Progenitor cell of endocrine pancreas (in vitro differentiated cells): ENCODE measurements at regions not wholly inside any gene's neighbourhood (a gene's known extent, or its start where the extent isn't known, plus 50 kb on each side); places are given as distances from the start of the nearest gene placed in this dataset.

ENCODE experiments used
- DNase-seq: peaks from one replicate; pipeline ENCODE4 v3.0.0; 2021; ENCODE audit warnings: low spot score; ENCODE audit not compliant: unreplicated experiment
- H3K27ac Mint-ChIP-seq: 2 replicates; pipeline ENCODE4 v1.8.0; 2021; ENCODE audit warnings: mild to moderate bottlenecking, moderate library complexity, mixed read lengths
- H3K27me3 Mint-ChIP-seq: 2 replicates; pipeline ENCODE4 v1.8.0; 2021; ENCODE audit warnings: mixed read lengths
- H3K36me3 Mint-ChIP-seq: 2 replicates; pipeline ENCODE4 v1.8.0; 2022; ENCODE audit warnings: mixed read lengths; ENCODE audit not compliant: insufficient read depth
- H3K4me1 Mint-ChIP-seq: 2 replicates; pipeline ENCODE4 v1.8.0; 2021; ENCODE audit warnings: low read depth, mixed read lengths
- H3K4me3 Mint-ChIP-seq: 2 replicates; pipeline ENCODE4 v1.8.0; 2021; ENCODE audit warnings: low read depth, mild to moderate bottlenecking, moderate library complexity, mixed read lengths
- H3K9me3 Mint-ChIP-seq: 2 replicates; pipeline ENCODE4 v1.8.0; 2021; ENCODE audit warnings: low read depth, mixed read lengths
- CTCF ChIP-seq: fragments of 200-600 bp; sonication (generic); IDR thresholded peaks from one replicate; pipeline ENCODE4 v1.5.0; 2021; ENCODE audit warnings: antibody characterized with exemption, mild to moderate bottlenecking; ENCODE audit not compliant: unreplicated experiment

- H3K9me3 Mint-ChIP-seq: peaks cover 53% of the 10 kb centered on the region
- H3K27me3 Mint-ChIP-seq: no peaks in the 10 kb centered on the region
- no peak overlapping the region for H3K27ac Mint-ChIP-seq
- no peak for DNase-seq
- H3K4me1 Mint-ChIP-seq: no peaks in the 10 kb centered on the region
- H3K36me3 Mint-ChIP-seq: peaks cover 8% of the 10 kb centered on the region
- no peak for TF ChIP-seq CTCF
- H3K4me3 Mint-ChIP-seq: no peak overlapping the region
These were observed 176.3 kb downstream of the ANKRD30B start for GRCh38 chr18:14924226-14924625.

- Mint-ChIP-seq H3K36me3 (peaks cover 8% of the 10 kb centered on the region), H3K4me1 (no peaks in the 10 kb centered on the region), H3K27ac (no peak overlapping the region), H3K4me3 (no peak overlapping the region), H3K9me3 (peaks cover 58% of the 10 kb centered on the region), H3K27me3 (no peaks in the 10 kb centered on the region)
- no peak for TF ChIP-seq CTCF
- no peak for DNase-seq
These were observed 177.3 kb downstream of the ANKRD30B start for GRCh38 chr18:14925281-14925709.

GRCh38 chr18:14927701-14928100 is 179.7 kb downstream of the ANKRD30B start:
- no peaks in the 10 kb centered on the region for H3K27me3 Mint-ChIP-seq
- H3K4me1 Mint-ChIP-seq: no peaks in the 10 kb centered on the region
- no peak overlapping the region for H3K27ac Mint-ChIP-seq
- H3K36me3 Mint-ChIP-seq: peaks cover 4% of the 10 kb centered on the region
- peaks cover 50% of the 10 kb centered on the region for H3K9me3 Mint-ChIP-seq
- no peak overlapping the region for H3K4me3 Mint-ChIP-seq
- no peak for TF ChIP-seq CTCF
- DNase-seq: no peak

GRCh38 chr18:14928396-14928795 is 180.4 kb downstream of the ANKRD30B start:
- Mint-ChIP-seq H3K36me3 (peaks cover 4% of the 10 kb centered on the region), H3K27me3 (no peaks in the 10 kb centered on the region)

GRCh38 chr18:14930076-14930475 is 182.1 kb downstream of the ANKRD30B start:
- Mint-ChIP-seq H3K4me1 (no peaks in the 10 kb centered on the region), H3K27me3 (no peaks in the 10 kb centered on the region)

More at GRCh38 chr18:14928396-14928795, 180.4 kb downstream of the ANKRD30B start:
- Mint-ChIP-seq H3K4me1 (no peaks in the 10 kb centered on the region), H3K27ac (no peak overlapping the region), H3K4me3 (no peak overlapping the region), H3K9me3 (peaks cover 53% of the 10 kb centered on the region)
- TF ChIP-seq CTCF: no peak
- DNase-seq: no peak

More at GRCh38 chr18:14930076-14930475, 182.1 kb downstream of the ANKRD30B start:
- TF ChIP-seq CTCF: no peak
- peaks cover 50% of the 10 kb centered on the region for H3K9me3 Mint-ChIP-seq
- no peak overlapping the region for H3K27ac Mint-ChIP-seq
- no peak overlapping the region for H3K4me3 Mint-ChIP-seq
- H3K36me3 Mint-ChIP-seq: peaks cover 2% of the 10 kb centered on the region
- DNase-seq: no peak
